Activated CD4-positive, alpha-beta memory T cell treated with anti-CD3 and anti-CD28 coated beads for 36 hours (primary cell): ENCODE measurements at regions not wholly inside any gene's neighbourhood (a gene's known extent, or its start where the extent isn't known, plus 50 kb on each side); places are given as distances from the start of the nearest gene placed in this dataset.

ENCODE experiments used
- CTCF ChIA-PET: fragments of 350-600 bp; sonication (Branson Sonifier 250); formaldehyde crosslinking; loops from one replicate; lab custom pipeline; 2021; ENCODE audit warnings: antibody characterized with exemption, inconsistent platforms; lab: Charles Lee
- POLR2A ChIA-PET: fragments of 350-600 bp; sonication (Branson Sonifier 250); formaldehyde crosslinking; loops from one replicate; lab custom pipeline; 2021; ENCODE audit warnings: antibody characterized with exemption; lab: Charles Lee
- DNase-seq: peaks from one replicate; pipeline ENCODE4 v3.0.0-alpha.2; 2020
- H3K27ac Mint-ChIP-seq: one replicate; pipeline ENCODE4 v1.8.0; 2021; ENCODE audit warnings: mixed read lengths
- H3K27me3 Mint-ChIP-seq: one replicate; pipeline ENCODE4 v1.8.0; 2021; ENCODE audit warnings: mixed read lengths
- H3K36me3 Mint-ChIP-seq: one replicate; pipeline ENCODE4 v1.8.0; 2021; ENCODE audit warnings: mixed read lengths
- H3K4me1 Mint-ChIP-seq: one replicate; pipeline ENCODE4 v1.8.0; 2021; ENCODE audit warnings: low read depth, mixed read lengths
- H3K4me3 Mint-ChIP-seq: one replicate; pipeline ENCODE4 v1.8.0; 2021; ENCODE audit warnings: mild to moderate bottlenecking, mixed read lengths
- H3K9me3 Mint-ChIP-seq: one replicate; pipeline ENCODE4 v1.8.0; 2021; ENCODE audit warnings: mixed read lengths
- intact Hi-C: fragments of 100-400 bp; cut with micrococcal nuclease; formaldehyde crosslinking; loops from one replicate; pipeline ENCODE4 v1.15.1; 2023

GRCh38 chr7:42617806-42618457 lies 293.9 kb downstream of the C7orf25 start:
- ChIA-PET POLR2A (no interaction called here), CTCF (no interaction called here)
- Mint-ChIP-seq H3K27ac (no peak overlapping the region), H3K4me3 (no peak overlapping the region), H3K36me3 (no peaks in the 10 kb centered on the region), H3K9me3 (no peaks in the 10 kb centered on the region), H3K4me1 (no peaks in the 10 kb centered on the region), H3K27me3 (no peaks in the 10 kb centered on the region)
- no peak for DNase-seq
- intact Hi-C loops: no loop called here

GRCh38 chr7:42617071-42617765 lies 294.7 kb downstream of the C7orf25 start:
- H3K9me3 Mint-ChIP-seq: no peaks in the 10 kb centered on the region
- intact Hi-C loops: no loop called here
- H3K36me3 Mint-ChIP-seq: no peaks in the 10 kb centered on the region
- no peaks in the 10 kb centered on the region for H3K4me1 Mint-ChIP-seq
- no peak for DNase-seq
- H3K27ac Mint-ChIP-seq: no peak overlapping the region
- H3K27me3 Mint-ChIP-seq: no peaks in the 10 kb centered on the region
- H3K4me3 Mint-ChIP-seq: no peak overlapping the region
- ChIA-PET CTCF (no interaction called here), POLR2A (no interaction called here)

- intact Hi-C loops: no loop called here
- no peak overlapping the region for H3K4me3 Mint-ChIP-seq
- ChIA-PET POLR2A (no interaction called here), CTCF (no interaction called here)
- no peaks in the 10 kb centered on the region for H3K4me1 Mint-ChIP-seq
- H3K27ac Mint-ChIP-seq: no peak overlapping the region
- H3K27me3 Mint-ChIP-seq: no peaks in the 10 kb centered on the region
- H3K9me3 Mint-ChIP-seq: no peaks in the 10 kb centered on the region
- H3K36me3 Mint-ChIP-seq: no peaks in the 10 kb centered on the region
- no peak for DNase-seq
These were observed 297.2 kb downstream of the C7orf25 start for GRCh38 chr7:42614636-42615035.

GRCh38 chr7:42611961-42612360 lies 299.9 kb downstream of the C7orf25 start:
- Mint-ChIP-seq H3K9me3 (no peaks in the 10 kb centered on the region), H3K4me3 (no peak overlapping the region), H3K27me3 (no peaks in the 10 kb centered on the region), H3K4me1 (no peaks in the 10 kb centered on the region), H3K36me3 (no peaks in the 10 kb centered on the region), H3K27ac (no peak overlapping the region)
- ChIA-PET CTCF (no interaction called here), POLR2A (no interaction called here)
- intact Hi-C loops: no loop called here
- DNase-seq: no peak

- H3K36me3 Mint-ChIP-seq: no peaks in the 10 kb centered on the region
- H3K4me1 Mint-ChIP-seq: no peaks in the 10 kb centered on the region
- DNase-seq: no peak
- POLR2A ChIA-PET: no interaction called here
- H3K4me3 Mint-ChIP-seq: no peak overlapping the region
- H3K9me3 Mint-ChIP-seq: no peaks in the 10 kb centered on the region
- H3K27me3 Mint-ChIP-seq: no peaks in the 10 kb centered on the region
- intact Hi-C loops: no loop called here
- no peak overlapping the region for H3K27ac Mint-ChIP-seq
- CTCF ChIA-PET: no interaction called here
These were observed 300.5 kb downstream of the C7orf25 start for GRCh38 chr7:42611289-42611928.

- no peaks in the 10 kb centered on the region for H3K36me3 Mint-ChIP-seq
- H3K9me3 Mint-ChIP-seq: peaks cover 3% of the 10 kb centered on the region
- H3K27me3 Mint-ChIP-seq: no peaks in the 10 kb centered on the region
- CTCF ChIA-PET: no interaction called here
- H3K4me3 Mint-ChIP-seq: no peak overlapping the region
- intact Hi-C loops: no loop called here
- DNase-seq: no peak
- POLR2A ChIA-PET: no interaction called here
- H3K4me1 Mint-ChIP-seq: no peaks in the 10 kb centered on the region
- H3K27ac Mint-ChIP-seq: no peak overlapping the region
These were observed 305.5 kb downstream of the C7orf25 start for GRCh38 chr7:42606193-42606905.

GRCh38 chr7:42605406-42606192 lies 306.3 kb downstream of the C7orf25 start:
- CTCF ChIA-PET: no interaction called here

GRCh38 chr7:42603496-42603895 lies 308.4 kb downstream of the C7orf25 start:
- H3K4me3 Mint-ChIP-seq: no peak overlapping the region

More at GRCh38 chr7:42605406-42606192, 306.3 kb downstream of the C7orf25 start:
- POLR2A ChIA-PET: no interaction called here
- no peak overlapping the region for H3K4me3 Mint-ChIP-seq
- H3K27me3 Mint-ChIP-seq: no peaks in the 10 kb centered on the region
- no peaks in the 10 kb centered on the region for H3K4me1 Mint-ChIP-seq
- intact Hi-C loops: no loop called here
- no peak for DNase-seq
- no peak overlapping the region for H3K27ac Mint-ChIP-seq
- peaks cover 3% of the 10 kb centered on the region for H3K9me3 Mint-ChIP-seq
- no peaks in the 10 kb centered on the region for H3K36me3 Mint-ChIP-seq

GRCh38 chr7:42597300-42597699 lies 314.6 kb downstream of the C7orf25 start:
- Mint-ChIP-seq H3K9me3 (peaks cover 8% of the 10 kb centered on the region), H3K4me1 (no peaks in the 10 kb centered on the region), H3K4me3 (no peak overlapping the region), H3K27me3 (no peaks in the 10 kb centered on the region), H3K27ac (no peak overlapping the region), H3K36me3 (no peaks in the 10 kb centered on the region)
- intact Hi-C loops: no loop called here
- no peak for DNase-seq
- CTCF ChIA-PET: no interaction called here
- POLR2A ChIA-PET: no interaction called here

More at GRCh38 chr7:42603496-42603895, 308.4 kb downstream of the C7orf25 start:
- H3K27ac Mint-ChIP-seq: no peak overlapping the region
- no peak for DNase-seq
- ChIA-PET CTCF (no interaction called here), POLR2A (no interaction called here)
- H3K27me3 Mint-ChIP-seq: no peaks in the 10 kb centered on the region
- intact Hi-C loops: no loop called here
- no peaks in the 10 kb centered on the region for H3K4me1 Mint-ChIP-seq
- no peaks in the 10 kb centered on the region for H3K36me3 Mint-ChIP-seq
- peaks cover 3% of the 10 kb centered on the region for H3K9me3 Mint-ChIP-seq

- no peak overlapping the region for H3K4me3 Mint-ChIP-seq
- no peaks in the 10 kb centered on the region for H3K27me3 Mint-ChIP-seq
- H3K4me1 Mint-ChIP-seq: no peaks in the 10 kb centered on the region
- H3K27ac Mint-ChIP-seq: no peak overlapping the region
- intact Hi-C loops: no loop called here
- POLR2A ChIA-PET: no interaction called here
- CTCF ChIA-PET: no interaction called here
- H3K36me3 Mint-ChIP-seq: no peaks in the 10 kb centered on the region
- H3K9me3 Mint-ChIP-seq: peaks cover 8% of the 10 kb centered on the region
- no peak for DNase-seq
These were observed 315.1 kb downstream of the C7orf25 start for GRCh38 chr7:42596737-42597136.

GRCh38 chr7:42593860-42594259 lies 318.0 kb downstream of the C7orf25 start:
- no peak for DNase-seq
- Mint-ChIP-seq H3K27me3 (no peaks in the 10 kb centered on the region), H3K4me3 (no peak overlapping the region), H3K9me3 (peaks cover 5% of the 10 kb centered on the region), H3K4me1 (no peaks in the 10 kb centered on the region), H3K27ac (no peak overlapping the region), H3K36me3 (no peaks in the 10 kb centered on the region)
- CTCF ChIA-PET: no interaction called here
- POLR2A ChIA-PET: no interaction called here
- intact Hi-C loops: no loop called here
